Fibroblast of lung (primary cell): ENCODE measurements at regions not wholly inside any gene's neighbourhood (a gene's known extent, or its start where the extent isn't known, plus 50 kb on each side); places are given as distances from the start of the nearest gene placed in this dataset.

ENCODE experiments used
- DNase-seq, 2 donors: peaks; one replicate each; pipeline versions ENCODE4 v3.0.0 to v3.0.0-alpha.2; 2010; ENCODE audit warnings: low read depth in 2 of 2
- H2AFZ ChIP-seq: 2 replicates; pipeline ENCODE4 v1.5.1; 2012; ENCODE audit warnings: low read length, control low read depth, inconsistent platforms
- H3K27ac ChIP-seq: 2 replicates; pipeline ENCODE4 v1.5.1; 2011; ENCODE audit warnings: low read length, control low read depth; ENCODE audit not compliant: insufficient read depth
- H3K27me3 ChIP-seq: 2 replicates; pipeline ENCODE4 v1.5.1; 2011; ENCODE audit warnings: mild to moderate bottlenecking, low read length; ENCODE audit not compliant: control insufficient read depth, insufficient read depth
- H3K36me3 ChIP-seq: 2 replicates; pipeline ENCODE4 v1.5.1; 2011; ENCODE audit warnings: low read length; ENCODE audit not compliant: control insufficient read depth, insufficient read depth
- H3K4me1 ChIP-seq: 2 replicates; pipeline ENCODE4 v1.5.1; 2011; ENCODE audit warnings: low read length; ENCODE audit not compliant: control insufficient read depth, insufficient read depth; ENCODE audit errors: extremely low read depth
- H3K4me2 ChIP-seq: 2 replicates; pipeline ENCODE4 v1.5.1; 2011; ENCODE audit warnings: low read length, control low read depth; ENCODE audit not compliant: insufficient read depth; ENCODE audit errors: extremely low read depth
- H3K4me3 ChIP-seq, 4 experiments: fragments of 200-600 bp in 1 of 4; sonication (generic) in 1 of 4; replicated peaks in 1 of 4; 2 replicates each; pipeline ENCODE4 v1.5.1; 2011 to 2016; ENCODE audit warnings: low read length in 4 of 4, low read depth in 3 of 4, mild to moderate bottlenecking in 3 of 4, control low read depth in 2 of 4, inconsistent platforms in 1 of 4, mixed read lengths in 1 of 4; ENCODE audit not compliant: insufficient read depth in 1 of 4; ENCODE audit errors: control extremely low read depth in 1 of 4
- H3K79me2 ChIP-seq: 2 replicates; pipeline ENCODE4 v1.5.1; 2012; ENCODE audit warnings: mild to moderate bottlenecking, low read length, inconsistent platforms; ENCODE audit not compliant: control insufficient read depth, insufficient read depth
- H3K9ac ChIP-seq: 2 replicates; pipeline ENCODE4 v1.5.1; 2011; ENCODE audit warnings: mild to moderate bottlenecking, low read length, control low read depth; ENCODE audit not compliant: insufficient read depth
- H3K9me3 ChIP-seq: 2 replicates; pipeline ENCODE4 v1.5.1; 2012; ENCODE audit warnings: low read depth, low read length; ENCODE audit not compliant: control insufficient read depth, insufficient read depth
- H4K20me1 ChIP-seq: 2 replicates; pipeline ENCODE4 v1.5.1; 2011; ENCODE audit warnings: low read length; ENCODE audit not compliant: control insufficient read depth, insufficient read depth; ENCODE audit errors: extremely low read depth
- CTCF ChIP-seq, 2 donors: IDR thresholded peaks in 1 of 2; conservative IDR thresholded peaks in 1 of 2; 1 replicate in 1 of 2; 2 replicates in 1 of 2; pipeline ENCODE4 v1.5.1; 2011 to 2012; ENCODE audit warnings: low read length in 2 of 2, control low read depth in 1 of 2, inconsistent platforms in 1 of 2, low read depth in 1 of 2, mild to moderate bottlenecking in 1 of 2
- EZH2 ChIP-seq: IDR thresholded peaks from 2 replicates; pipeline ENCODE4 v1.5.1; 2012; ENCODE audit warnings: low read length, control low read depth, mild to moderate bottlenecking; ENCODE audit errors: missing control alignments

DNA sequence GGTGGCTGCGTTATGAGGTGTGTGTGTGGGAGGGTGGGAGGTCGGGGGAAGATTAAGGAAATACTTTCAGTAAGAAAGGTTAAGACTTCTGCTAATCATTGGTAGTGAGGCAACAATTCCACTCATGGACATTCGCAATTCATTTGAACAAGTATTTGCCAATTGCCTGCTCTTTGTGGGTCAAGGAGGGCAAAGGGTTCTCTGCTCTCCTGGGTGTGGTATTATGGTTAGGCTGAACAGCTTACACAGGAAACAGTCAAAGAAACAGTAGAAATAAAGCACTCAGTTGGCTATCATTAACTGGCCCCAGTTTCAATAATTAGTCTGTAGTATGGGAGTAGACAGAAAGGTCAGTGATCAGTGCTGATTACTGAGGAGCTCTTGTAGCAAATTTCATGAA lies 357.0 kb upstream of the FANCL start:
- no peaks in the 10 kb centered on the region for H3K9me3 ChIP-seq
- no peaks in the 10 kb centered on the region for H4K20me1 ChIP-seq
- no peak overlapping the region for H3K9ac ChIP-seq
- DNase-seq, result no peak
- no peak overlapping the region for H3K27ac ChIP-seq
- H3K4me1 ChIP-seq, result no peaks in the 10 kb centered on the region
- H3K36me3 ChIP-seq, result no peaks in the 10 kb centered on the region
- H3K79me2 ChIP-seq, result no peaks in the 10 kb centered on the region
- no peak overlapping the region for H3K4me3 ChIP-seq
- no peak overlapping the region for H3K4me2 ChIP-seq
- no peaks in the 10 kb centered on the region for H3K27me3 ChIP-seq
- TF ChIP-seq EZH2 (no peak), CTCF (conservative IDR thresholded peaks at IDR 0.05 in 1 of 2, IDR thresholded peaks at IDR 0.05 in 1 of 2; ENCODE audit: low read depth in 1 of 2, low read length in 2 of 2) (no peak)
- no peak overlapping the region for H2AFZ ChIP-seq

GRCh38 chr2:58595714-58596113 lies 354.6 kb upstream of the FANCL start:
- Histone ChIP-seq H3K9me3 (no peaks in the 10 kb centered on the region), H3K36me3 (no peaks in the 10 kb centered on the region), H3K4me2 (no peak overlapping the region), H3K27ac (no peak overlapping the region), H4K20me1 (no peaks in the 10 kb centered on the region), H3K27me3 (no peaks in the 10 kb centered on the region), H3K79me2 (no peaks in the 10 kb centered on the region), H3K4me3 (no peak overlapping the region), H3K4me1 (no peaks in the 10 kb centered on the region), H3K9ac (no peak overlapping the region), H2AFZ (no peak overlapping the region)
- TF ChIP-seq EZH2 (no peak), CTCF (conservative IDR thresholded peaks at IDR 0.05 in 1 of 2, IDR thresholded peaks at IDR 0.05 in 1 of 2; ENCODE audit: low read depth in 1 of 2, low read length in 2 of 2) (no peak)
- peak in 1 of 2 donors; percentile 22 for DNase-seq

DNA sequence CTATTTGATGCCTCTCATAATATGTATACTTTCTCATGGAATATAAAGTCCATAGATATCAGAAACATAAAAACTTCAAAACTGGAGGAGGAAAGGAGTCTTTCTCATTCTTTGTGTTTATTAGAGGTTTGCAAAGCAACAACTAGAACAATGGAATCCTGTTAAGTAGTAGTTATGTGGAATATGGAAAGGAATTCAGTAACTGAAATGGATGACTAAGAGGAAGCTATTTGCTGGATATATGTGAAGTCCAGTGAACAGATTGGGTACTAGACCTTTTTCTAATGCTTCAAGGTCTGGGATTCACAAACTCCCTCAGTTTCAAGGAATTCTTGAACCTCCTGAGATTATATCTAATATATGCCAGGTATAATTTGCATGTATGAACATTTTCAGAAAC lies 353.6 kb upstream of the FANCL start:
- no peak overlapping the region for H3K9ac ChIP-seq

More for the DNA sequence above, 353.6 kb upstream of the FANCL start:
- H3K4me1 ChIP-seq, result no peaks in the 10 kb centered on the region
- peak in 1 of 2 donors; percentile 32 for DNase-seq
- no peak overlapping the region for H3K27ac ChIP-seq
- H3K4me3 ChIP-seq, result no peak overlapping the region
- H3K79me2 ChIP-seq, result no peaks in the 10 kb centered on the region
- no peak for TF ChIP-seq EZH2
- no peak for TF ChIP-seq CTCF (conservative IDR thresholded peaks at IDR 0.05 in 1 of 2, IDR thresholded peaks at IDR 0.05 in 1 of 2; ENCODE audit: low read depth in 1 of 2, low read length in 2 of 2)
- no peaks in the 10 kb centered on the region for H4K20me1 ChIP-seq
- H3K4me2 ChIP-seq, result no peak overlapping the region
- no peaks in the 10 kb centered on the region for H3K9me3 ChIP-seq
- no peaks in the 10 kb centered on the region for H3K27me3 ChIP-seq
- H2AFZ ChIP-seq, result no peak overlapping the region
- no peaks in the 10 kb centered on the region for H3K36me3 ChIP-seq
